Stimulated activated CD4-positive, alpha-beta T cell treated with anti-CD3 and anti-CD28 coated beads, Interleukin-4, amount 100 ng/mL, for 48 hours (primary cell): ENCODE measurements at regions not wholly inside any gene's neighbourhood (a gene's known extent, or its start where the extent isn't known, plus 50 kb on each side); places are given as distances from the start of the nearest gene placed in this dataset.
"Not testable (repeated sequence)": the region's sequence is repeated elsewhere in the genome, so short reads cannot be mapped to it uniquely, and the experiment has no call there.

Experiments
- DNase-seq, 2 donors: peaks; one replicate each; pipeline ENCODE4 v3.0.0-alpha.2; 2020; ENCODE audit warnings: low read depth in 2 of 2

DNA sequence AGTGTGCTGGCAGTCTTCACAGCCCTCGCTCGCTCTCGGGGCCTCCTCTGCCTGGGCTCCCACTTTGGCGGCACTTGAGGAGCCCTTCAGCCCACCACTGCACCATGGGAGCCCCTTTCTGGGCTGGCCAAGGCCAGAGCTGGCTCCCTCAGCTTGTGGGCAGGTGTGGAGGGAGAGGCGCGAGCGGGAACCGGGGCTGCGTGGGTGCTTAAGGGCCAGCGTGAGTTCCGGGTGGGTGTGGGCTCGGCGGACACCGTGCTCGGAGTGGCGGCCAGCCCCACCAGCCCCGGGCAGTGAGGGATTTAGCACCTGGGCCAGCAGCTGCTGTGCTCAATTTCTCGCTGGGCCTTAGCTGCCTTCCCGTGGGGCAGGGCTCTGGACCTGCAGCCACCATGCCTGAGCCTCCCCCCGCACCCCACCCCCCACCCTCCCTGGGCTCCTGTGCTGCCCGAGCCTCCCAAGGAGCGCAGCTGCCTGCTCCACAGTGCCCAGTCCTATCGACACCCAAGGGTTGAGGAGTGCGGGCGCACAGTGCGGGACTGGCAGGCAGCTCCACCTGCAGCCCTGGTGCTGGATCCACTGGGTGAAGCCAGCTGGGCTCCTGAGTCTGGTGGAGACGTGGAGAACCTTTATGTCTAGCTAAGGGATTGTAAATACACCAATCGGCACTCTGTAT is 684.4 kb upstream of the GOLIM4 start:
- not testable (repeated sequence) for DNase-seq

DNA sequence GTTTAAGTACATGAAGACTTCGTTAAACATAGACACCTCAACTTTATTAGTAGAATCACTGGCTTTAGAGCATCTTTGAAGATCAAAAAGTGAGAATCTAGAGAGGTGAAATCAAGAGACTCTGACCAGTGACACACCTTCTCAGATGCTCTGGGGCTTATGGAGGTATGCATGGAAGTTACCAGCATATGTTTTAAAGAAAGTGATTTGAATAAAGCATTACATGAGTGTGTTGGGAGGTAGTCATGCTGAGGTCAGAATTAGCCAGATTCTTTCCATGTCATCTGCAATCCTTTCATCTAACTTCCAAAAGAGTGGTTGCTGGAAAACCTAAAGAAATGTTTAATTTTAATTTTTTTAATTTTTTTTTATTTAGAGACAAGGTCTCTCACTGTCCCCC is 658.0 kb upstream of the GOLIM4 start:
- no peak for DNase-seq

GRCh38 chr3:168752339-168752738 is 656.6 kb upstream of the GOLIM4 start:
- DNase-seq, result no peak

DNA sequence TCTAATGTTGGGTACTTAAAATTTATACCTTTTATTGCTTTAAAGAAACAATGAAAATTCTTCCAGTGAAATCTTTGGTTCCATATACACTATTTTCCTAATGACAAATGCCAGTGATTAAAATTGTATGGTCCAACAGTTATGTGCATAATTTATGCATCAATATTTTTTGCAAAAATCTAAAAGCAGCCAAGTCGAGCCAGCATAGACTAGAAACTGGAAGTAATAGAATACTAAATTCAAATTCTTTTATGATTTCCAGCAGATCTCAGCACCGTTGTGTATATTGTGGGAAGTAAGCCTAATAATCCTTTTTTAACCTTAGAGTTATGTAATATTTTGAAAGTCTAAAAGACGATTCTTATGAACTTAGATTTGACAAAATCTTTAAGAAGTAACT is 652.0 kb upstream of the GOLIM4 start:
- no peak for DNase-seq

DNA sequence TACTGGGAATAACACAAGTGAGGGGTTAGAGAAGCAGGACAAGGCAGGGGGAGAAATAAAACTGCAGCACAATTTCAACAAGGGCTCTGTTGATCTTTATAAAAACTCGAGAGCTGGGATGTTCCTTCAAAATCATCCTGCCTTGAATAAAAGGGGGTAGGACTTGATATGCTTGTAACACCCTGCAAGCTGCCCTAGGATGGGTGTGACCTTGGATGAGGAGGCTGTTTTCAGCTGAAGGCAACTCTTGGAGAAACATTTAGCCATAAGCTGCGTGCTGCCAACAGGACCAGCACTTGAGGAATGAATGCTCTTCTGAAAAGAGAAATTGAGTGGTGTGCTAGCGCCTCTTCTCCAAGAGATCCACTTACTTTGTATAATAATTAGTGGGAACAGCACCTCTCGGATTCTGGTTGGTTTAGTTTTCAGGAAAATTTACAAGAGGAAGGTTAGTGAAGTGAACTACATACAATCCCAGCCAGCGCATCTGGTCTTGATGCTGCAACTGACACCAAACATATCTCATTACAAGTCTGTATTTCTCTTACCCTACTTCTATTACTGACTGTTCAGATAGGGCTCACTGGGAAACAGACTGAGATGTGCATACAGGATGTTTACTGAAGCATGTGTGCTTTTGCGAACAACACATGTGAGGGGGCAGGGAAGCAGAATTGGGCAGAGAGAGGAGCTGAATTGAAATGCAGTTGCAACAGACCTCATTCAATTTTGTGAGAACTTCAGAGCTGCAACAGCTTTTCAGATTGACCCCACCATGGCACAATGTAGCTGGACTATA is 643.0 kb upstream of the GOLIM4 start:
- DNase-seq, result no peak

- no peak for DNase-seq
Measured at GRCh38 chr3:168736202-168736601, 640.5 kb upstream of the GOLIM4 start.

DNA sequence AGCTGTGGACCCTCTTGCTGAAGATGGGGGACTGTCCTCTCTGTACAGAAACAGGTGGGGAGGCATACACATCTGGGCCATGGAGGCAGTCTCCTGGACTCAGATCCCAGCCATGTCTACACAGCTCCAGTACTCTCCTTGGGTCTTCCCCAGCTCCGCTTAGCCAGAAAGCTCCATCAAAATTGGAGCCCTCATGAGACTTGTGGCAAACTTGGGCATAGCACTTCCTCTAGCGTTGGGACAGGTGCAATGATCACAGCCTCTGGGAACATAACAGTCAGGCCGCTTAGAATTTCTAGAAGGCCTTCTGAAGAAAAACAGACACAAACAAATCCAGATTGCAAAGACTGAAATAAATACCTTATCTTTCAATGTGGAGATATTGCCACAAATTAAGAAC is 634.3 kb upstream of the GOLIM4 start:
- no peak for DNase-seq

DNA sequence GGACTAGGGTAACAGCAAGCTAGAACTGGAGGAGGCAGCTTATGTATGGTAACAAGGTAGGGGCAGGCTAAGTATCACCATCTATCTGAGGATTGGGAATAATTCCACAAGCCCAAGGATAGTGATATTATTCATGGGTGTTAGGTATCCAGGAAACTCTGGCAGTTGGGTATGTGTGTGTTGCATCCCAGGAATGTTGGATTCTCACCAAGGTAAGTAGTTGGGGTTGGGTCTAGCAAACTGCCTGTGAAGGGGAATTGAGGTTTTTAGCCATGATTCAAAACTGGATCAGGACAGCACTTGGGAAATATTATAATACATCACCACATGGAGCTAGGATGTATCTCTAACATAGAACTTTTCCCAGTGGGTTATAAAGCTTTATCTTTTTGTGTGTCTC is 626.4 kb upstream of the GOLIM4 start:
- no peak for DNase-seq

DNA sequence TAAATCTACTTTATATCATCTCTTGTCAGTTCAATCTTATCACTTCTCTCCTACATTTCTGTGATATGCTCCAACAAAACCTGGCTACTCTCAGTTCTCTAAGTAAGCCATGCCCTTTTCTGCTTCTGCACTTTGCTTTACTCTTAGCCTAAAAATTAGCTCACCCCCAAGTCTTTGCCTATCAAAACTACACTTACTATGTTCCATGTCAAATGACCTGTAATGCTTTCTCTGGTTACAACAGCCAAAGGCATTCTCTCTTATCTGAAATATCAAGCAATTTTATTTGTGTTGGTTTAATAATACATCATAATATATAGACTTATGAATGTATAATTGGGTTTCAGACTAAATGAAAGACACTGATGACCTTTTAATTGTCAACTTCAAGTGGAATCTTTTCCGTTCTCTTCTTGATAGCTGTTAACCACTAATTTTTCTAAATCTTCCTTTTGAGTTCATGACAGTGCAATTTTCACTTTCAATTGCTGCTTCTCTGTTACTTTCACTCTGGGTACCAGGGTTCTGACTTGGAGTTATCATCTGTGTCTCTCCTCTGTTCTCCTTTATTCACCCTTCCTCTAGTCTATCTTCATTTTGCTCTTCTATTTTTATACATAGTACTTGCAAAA is 619.0 kb upstream of the GOLIM4 start:
- DNase-seq, result no peak

DNA sequence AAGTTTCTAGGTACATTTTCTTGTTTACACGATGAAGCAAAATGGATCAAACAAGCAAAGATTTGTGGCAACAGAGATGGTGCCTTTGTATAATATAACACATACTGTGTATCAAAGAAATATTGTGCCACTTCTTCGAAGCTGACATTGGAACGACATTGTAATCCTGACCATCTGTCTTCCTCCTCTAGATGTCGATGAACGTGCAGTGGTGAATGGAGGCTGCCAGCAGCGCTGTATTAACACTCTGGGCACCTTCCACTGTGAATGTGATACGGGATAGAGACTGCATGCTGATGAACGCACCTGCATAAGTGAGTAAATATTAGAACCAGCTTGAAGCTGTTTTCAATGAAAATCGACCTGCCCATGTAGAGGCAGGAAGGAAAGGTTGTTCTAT is 613.3 kb upstream of the GOLIM4 start:
- DNase-seq, result no peak

DNA sequence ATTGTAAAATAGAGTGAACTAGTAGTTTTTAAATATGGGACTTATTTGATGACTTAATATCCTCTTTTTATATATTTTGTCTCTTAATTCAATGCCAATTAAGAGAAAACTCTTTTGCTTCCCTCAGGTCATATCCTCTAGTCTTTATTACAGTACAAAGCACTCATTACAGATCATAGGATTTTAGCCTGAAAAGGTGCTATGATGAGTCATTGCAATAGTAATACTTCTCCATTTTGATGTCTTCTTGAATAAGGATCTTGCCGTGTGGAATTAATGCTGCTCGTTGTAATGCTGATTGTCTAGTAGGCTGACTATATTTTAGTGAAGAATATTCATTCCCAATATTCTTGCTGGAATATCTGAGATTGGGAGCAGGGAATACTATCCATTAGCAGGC is 612.2 kb upstream of the GOLIM4 start:
- DNase-seq, result no peak

GRCh38 chr3:168705412-168705811 is 609.7 kb upstream of the GOLIM4 start:
- DNase-seq, result no peak

DNA sequence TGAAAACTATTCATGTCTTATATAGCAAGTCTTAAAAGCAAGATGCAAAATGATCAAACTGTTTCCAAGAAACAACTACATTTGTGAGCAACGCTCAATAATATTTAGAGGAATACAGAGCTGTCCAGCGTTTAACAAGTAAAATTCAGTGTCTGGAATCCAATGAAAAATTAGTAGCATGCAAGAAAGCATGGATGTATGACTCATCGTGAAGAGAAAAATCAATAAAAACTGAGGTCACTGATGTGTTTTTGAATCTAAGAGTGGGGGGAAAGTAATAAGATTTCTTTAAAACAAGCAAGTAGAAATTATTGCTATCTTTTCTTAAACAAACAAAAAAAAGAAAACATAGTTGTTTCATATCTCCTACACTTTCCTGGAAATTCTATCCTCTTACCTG is 600.3 kb upstream of the GOLIM4 start:
- no peak for DNase-seq

GRCh38 chr3:168693870-168694269 is 598.1 kb upstream of the GOLIM4 start:
- DNase-seq, result no peak

GRCh38 chr3:168688267-168688666 is 592.5 kb upstream of the GOLIM4 start:
- DNase-seq, result no peak

DNA sequence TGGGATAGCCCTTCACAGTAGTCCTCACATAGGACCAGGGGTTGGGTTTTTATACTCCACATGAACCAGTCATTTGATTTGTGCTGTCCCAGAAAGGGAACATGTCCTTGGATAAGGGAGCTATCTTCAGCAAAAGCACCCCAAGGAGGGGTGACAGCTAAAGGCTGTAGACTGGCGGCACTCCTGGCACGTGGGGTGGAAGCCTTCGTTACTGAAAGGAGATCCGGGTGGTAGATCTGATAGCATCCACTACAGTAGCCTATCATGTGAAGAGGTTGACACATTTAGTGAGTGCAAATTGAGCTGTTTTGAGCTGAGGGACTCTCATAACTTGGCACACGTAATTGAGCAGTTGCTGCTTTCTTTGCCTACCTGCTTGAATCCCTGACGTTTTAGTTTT is 588.8 kb upstream of the GOLIM4 start:
- DNase-seq, result no peak

DNA sequence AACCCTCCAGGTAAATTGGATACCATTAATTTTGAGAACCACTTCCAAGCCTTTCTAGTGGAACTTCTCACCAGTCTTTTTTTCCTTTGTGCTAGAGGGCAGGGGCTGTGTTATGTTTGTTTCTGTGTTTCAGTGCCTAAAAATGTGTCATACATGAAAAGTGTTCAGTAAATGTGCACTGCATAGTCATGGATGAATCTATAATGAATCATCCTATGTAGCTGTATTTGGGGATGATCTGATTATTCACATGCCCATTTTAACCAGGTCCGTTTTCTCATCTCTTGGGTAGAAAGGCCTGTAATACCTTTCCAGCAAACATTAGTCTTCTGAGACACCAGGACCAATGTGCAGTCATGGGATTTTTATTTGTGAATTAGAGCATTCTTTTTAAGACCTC is 583.0 kb upstream of the GOLIM4 start:
- DNase-seq, result no peak

GRCh38 chr3:168671091-168671490 is 575.4 kb upstream of the GOLIM4 start:
- DNase-seq, result no peak

- DNase-seq, result not testable (repeated sequence)
Measured at GRCh38 chr3:168660879-168661657, 565.3 kb upstream of the GOLIM4 start.

- DNase-seq, result no peak
Measured at GRCh38 chr3:168659015-168659414, 563.3 kb upstream of the GOLIM4 start.

DNA sequence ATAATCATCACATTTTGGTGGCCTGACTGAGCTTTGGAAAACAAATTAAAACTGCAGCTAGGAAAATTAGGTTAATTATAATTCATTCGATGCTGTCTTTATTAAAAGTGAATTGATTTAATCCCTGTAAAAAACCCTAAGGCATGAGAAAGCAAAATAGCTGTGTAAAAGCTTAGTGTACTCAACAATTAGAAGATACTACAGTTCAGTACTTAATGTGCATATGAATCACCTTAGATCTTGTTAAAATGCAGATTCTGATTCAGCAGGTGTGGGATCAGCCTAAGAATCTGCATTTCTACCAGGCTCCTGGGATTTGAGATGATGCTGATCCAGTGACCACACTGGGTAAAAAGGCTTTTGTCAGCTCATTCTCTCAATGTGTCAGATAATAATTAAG is 559.9 kb upstream of the GOLIM4 start:
- no peak for DNase-seq

DNA sequence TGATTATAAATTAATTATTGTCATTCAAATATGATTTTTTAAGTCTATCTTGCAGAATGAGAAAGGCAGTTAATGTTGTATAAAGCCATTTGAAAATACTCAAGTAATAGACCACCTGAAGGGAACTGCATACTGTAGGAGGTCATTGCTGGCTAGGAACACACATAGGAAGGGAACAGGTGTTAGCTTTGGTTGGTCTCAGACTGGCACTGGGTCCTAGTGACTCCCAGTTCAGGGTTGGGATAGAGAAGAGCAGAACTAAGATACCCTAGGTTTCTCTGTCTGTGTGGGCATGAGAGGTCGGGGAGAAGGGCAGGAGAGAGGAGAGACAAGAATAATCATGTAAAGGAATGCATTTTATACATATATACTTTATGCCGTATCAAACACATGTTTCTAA is 559.0 kb upstream of the GOLIM4 start:
- DNase-seq, result no peak
